GM21619 (cell line): ENCODE measurements at regions not wholly inside any gene's neighbourhood (a gene's known extent, or its start where the extent isn't known, plus 50 kb on each side); places are given as distances from the start of the nearest gene placed in this dataset.

Experiments used
- ATAC-seq: cut with Tn5 transposase; IDR thresholded peaks from one replicate; pipeline ENCODE4 v1.9.1; 2021; ENCODE audit not compliant: unreplicated experiment

GRCh38 chrY:21261158-21261557 is 250.0 kb upstream of the RBMY1B start:
- ATAC-seq: no peak

- ATAC-seq: no peak
These were observed 244.4 kb upstream of the RBMY1B start for GRCh38 chrY:21266751-21267150.

- no peak for ATAC-seq
These were observed 244.0 kb upstream of the RBMY1B start for GRCh38 chrY:21267164-21267563.

GRCh38 chrY:21287769-21288168 is 223.4 kb upstream of the RBMY1B start:
- ATAC-seq: no peak

GRCh38 chrY:21288908-21289307 is 222.2 kb upstream of the RBMY1B start:
- no peak for ATAC-seq

GRCh38 chrY:21295206-21295605 is 215.9 kb upstream of the RBMY1B start:
- ATAC-seq: no peak

GRCh38 chrY:21302278-21302677 is 208.9 kb upstream of the RBMY1B start:
- no peak for ATAC-seq

- ATAC-seq: no peak
These were observed 195.8 kb upstream of the RBMY1B start for GRCh38 chrY:21315366-21315765.
